ENCODE measurements at regions not wholly inside any gene's neighbourhood (a gene's known extent, or its start where the extent isn't known, plus 50 kb on each side); places are given as distances from the start of the nearest gene placed in this dataset.

- no peak for TF ChIP-seq CTCF (IDR thresholded peaks at IDR 0.05; ENCODE audit: low read depth, low read length)
- no peak for TF ChIP-seq POLR2A (IDR thresholded peaks at IDR 0.05; ENCODE audit: extremely low read depth, insufficient read length)
These were observed 409.3 kb downstream of the PTPRU start for GRCh38 chr1:29645586-29645985.

Data from NB4 (cell line).